ENCODE measurements at regions not wholly inside any gene's neighbourhood (a gene's known extent, or its start where the extent isn't known, plus 50 kb on each side); places are given as distances from the start of the nearest gene placed in this dataset.

GRCh38 chr9:6078382-6079105 lies 63.1 kb upstream of the RANBP6 start:
- H3K4me1 ChIP-seq (ENCODE audit: insufficient read depth, low read length, poor library complexity, severe bottlenecking): peaks cover 5% of the 10 kb centered on the region
- no peak overlapping the region for H3K4me3 ChIP-seq (ENCODE audit: low read depth, low read length, poor library complexity, severe bottlenecking)
- intact Hi-C loops (cut with micrococcal nuclease; ENCODE audit: unreplicated experiment): no loop called here
- no peaks in the 10 kb centered on the region for H3K79me2 ChIP-seq (ENCODE audit: insufficient read depth, low read depth, low read length)
- no peaks in the 10 kb centered on the region for H3K9me2 ChIP-seq (ENCODE audit: insufficient read depth, low read length)
- no TSS peak for BruUV-seq (replicated peaks)
- H2AFZ ChIP-seq (ENCODE audit: low read length): no peak overlapping the region
- H4K20me1 ChIP-seq (ENCODE audit: insufficient read depth, low read length): no peaks in the 10 kb centered on the region
- TF ChIP-seq EZH2phosphoT487 (IDR thresholded peaks at IDR 0.05; ENCODE audit: borderline replicate concordance, low read depth, low read length) (no peak), CTCF (conservative IDR thresholded peaks at IDR 0.05; ENCODE audit: low read length) (no peak)
- CTCF ChIA-PET (ENCODE audit: unreplicated experiment): no interaction called here
- no peaks in the 10 kb centered on the region for H3K36me3 ChIP-seq (ENCODE audit: insufficient read depth, low read length)
- POLR2A ChIA-PET: interaction anchor here (0.6 to 1.2 kb wide), 3 partner anchors 16 to 287 kb away, joined by 3 to 6 read pairs (median 4); no protein-coding TSS in a partner anchor
- DNase-seq (ENCODE audit: low spot score): no peak
- no peak overlapping the region for H3K4me2 ChIP-seq (ENCODE audit: low read length)
- no peak overlapping the region for H3K27ac ChIP-seq (ENCODE audit: low read depth, low read length, poor library complexity, severe bottlenecking)
- H3K9me3 ChIP-seq (ENCODE audit: low read length): no peaks in the 10 kb centered on the region

- intact Hi-C loops (cut with micrococcal nuclease; ENCODE audit: unreplicated experiment): no loop called here
- POLR2A ChIA-PET: interaction anchor here (0.7 kb wide), 2 partner anchors 16 to 198 kb away, joined by 3 to 5 read pairs; no protein-coding TSS in a partner anchor
- DNase-seq (ENCODE audit: low spot score): no peak
- Histone ChIP-seq H3K27ac (ENCODE audit: low read depth, low read length, poor library complexity, severe bottlenecking) (no peak overlapping the region), H3K4me3 (ENCODE audit: low read depth, low read length, poor library complexity, severe bottlenecking) (no peak overlapping the region), H4K20me1 (ENCODE audit: insufficient read depth, low read length) (no peaks in the 10 kb centered on the region), H3K9me3 (ENCODE audit: low read length) (no peaks in the 10 kb centered on the region), H3K36me3 (ENCODE audit: insufficient read depth, low read length) (no peaks in the 10 kb centered on the region), H3K79me2 (ENCODE audit: insufficient read depth, low read depth, low read length) (no peaks in the 10 kb centered on the region), H3K9me2 (ENCODE audit: insufficient read depth, low read length) (no peaks in the 10 kb centered on the region), H2AFZ (ENCODE audit: low read length) (no peak overlapping the region), H3K4me1 (ENCODE audit: insufficient read depth, low read length, poor library complexity, severe bottlenecking) (peaks cover 5% of the 10 kb centered on the region), H3K4me2 (ENCODE audit: low read length) (no peak overlapping the region)
- no TSS peak for BruUV-seq (replicated peaks)
- CTCF ChIA-PET (ENCODE audit: unreplicated experiment): no interaction called here
- TF ChIP-seq CTCF (conservative IDR thresholded peaks at IDR 0.05; ENCODE audit: low read length) (no peak), EZH2phosphoT487 (IDR thresholded peaks at IDR 0.05; ENCODE audit: borderline replicate concordance, low read depth, low read length) (no peak)
Observed at GRCh38 chr9:6076851-6077250, 61.4 kb upstream of the RANBP6 start.

GRCh38 chr9:6073731-6074130 lies 58.3 kb upstream of the RANBP6 start:
- H3K9me3 ChIP-seq (ENCODE audit: low read length): no peaks in the 10 kb centered on the region
- H3K9me2 ChIP-seq (ENCODE audit: insufficient read depth, low read length): no peaks in the 10 kb centered on the region
- no peak overlapping the region for H3K27ac ChIP-seq (ENCODE audit: low read depth, low read length, poor library complexity, severe bottlenecking)
- no peak overlapping the region for H3K4me2 ChIP-seq (ENCODE audit: low read length)
- no TSS peak for BruUV-seq (replicated peaks)
- DNase-seq (ENCODE audit: low spot score): no peak
- ChIA-PET POLR2A (no interaction called here), CTCF (ENCODE audit: unreplicated experiment) (no interaction called here)
- TF ChIP-seq EZH2phosphoT487 (IDR thresholded peaks at IDR 0.05; ENCODE audit: borderline replicate concordance, low read depth, low read length) (no peak), CTCF (conservative IDR thresholded peaks at IDR 0.05; ENCODE audit: low read length) (no peak)
- no peaks in the 10 kb centered on the region for H4K20me1 ChIP-seq (ENCODE audit: insufficient read depth, low read length)
- intact Hi-C loops (cut with micrococcal nuclease; ENCODE audit: unreplicated experiment): no loop called here
- H3K79me2 ChIP-seq (ENCODE audit: insufficient read depth, low read depth, low read length): no peaks in the 10 kb centered on the region
- no peaks in the 10 kb centered on the region for H3K36me3 ChIP-seq (ENCODE audit: insufficient read depth, low read length)
- no peak overlapping the region for H2AFZ ChIP-seq (ENCODE audit: low read length)
- no peak overlapping the region for H3K4me3 ChIP-seq (ENCODE audit: low read depth, low read length, poor library complexity, severe bottlenecking)
- H3K4me1 ChIP-seq (ENCODE audit: insufficient read depth, low read length, poor library complexity, severe bottlenecking): no peaks in the 10 kb centered on the region
